MM.1S (cell line): ENCODE measurements at regions not wholly inside any gene's neighbourhood (a gene's known extent, or its start where the extent isn't known, plus 50 kb on each side); places are given as distances from the start of the nearest gene placed in this dataset.

Source experiments
- DNase-seq: peaks from one replicate; pipeline ENCODE4 v3.0.0-alpha.2; 2015
- H2AFZ ChIP-seq: fragments of 300-600 bp; sonication (generic); 2 replicates; pipeline ENCODE4 v1.6.0; 2016; ENCODE audit warnings: antibody characterized with exemption, low read length
- H3F3A ChIP-seq: fragments of 300-600 bp; sonication (generic); 2 replicates; pipeline ENCODE4 v1.6.1; 2016; ENCODE audit warnings: mild to moderate bottlenecking, antibody characterized with exemption, low read length, moderate library complexity, mixed read lengths; ENCODE audit not compliant: insufficient read depth
- H3K27ac ChIP-seq: fragments of 300-600 bp; sonication (generic); 2 replicates; pipeline ENCODE4 v1.5.1; 2016; ENCODE audit warnings: mild to moderate bottlenecking, low read length
- H3K27me3 ChIP-seq: fragments of 300-600 bp; sonication (generic); replicated peaks from 2 replicates; pipeline ENCODE4 v1.6.0; 2016; ENCODE audit warnings: low read length; ENCODE audit not compliant: insufficient read depth
- H3K36me3 ChIP-seq: fragments of 300-600 bp; sonication (generic); replicated peaks from 2 replicates; pipeline ENCODE4 v1.6.1; 2016; ENCODE audit warnings: mild to moderate bottlenecking, low read length, mixed read lengths; ENCODE audit not compliant: insufficient read depth
- H3K4me1 ChIP-seq: fragments of 300-600 bp; sonication (generic); 2 replicates; pipeline ENCODE4 v1.6.1; 2016; ENCODE audit warnings: low read length, mixed read lengths
- H3K4me2 ChIP-seq: fragments of 300-600 bp; sonication (generic); 2 replicates; pipeline ENCODE4 v1.6.0; 2016; ENCODE audit warnings: low read depth, low read length
- H3K4me3 ChIP-seq: fragments of 300-600 bp; sonication (generic); 2 replicates; pipeline ENCODE4 v1.5.1; 2016; ENCODE audit warnings: low read length, mixed read lengths
- H3K79me2 ChIP-seq: fragments of 300-600 bp; sonication (generic); 2 replicates; pipeline ENCODE4 v1.6.1; 2016; ENCODE audit warnings: mixed run types, low read length, mixed read lengths
- H3K9ac ChIP-seq: fragments of 300-600 bp; sonication (generic); 2 replicates; pipeline ENCODE4 v1.6.1; 2016; ENCODE audit warnings: low read length, mixed read lengths
- H3K9me2 ChIP-seq: fragments of 300-600 bp; sonication (generic); replicated peaks from 2 replicates; pipeline ENCODE4 v1.6.1; 2016; ENCODE audit warnings: mild to moderate bottlenecking, low read length, mixed read lengths; ENCODE audit not compliant: insufficient read depth
- H3K9me3 ChIP-seq: fragments of 300-600 bp; sonication (generic); replicated peaks from 2 replicates; pipeline ENCODE4 v1.6.1; 2016; ENCODE audit warnings: mild to moderate bottlenecking, low read length, mixed read lengths; ENCODE audit not compliant: insufficient read depth
- H4K20me1 ChIP-seq: fragments of 300-600 bp; sonication (generic); 2 replicates; pipeline ENCODE4 v1.6.1; 2016; ENCODE audit warnings: mild to moderate bottlenecking, low read length, moderate library complexity, mixed read lengths; ENCODE audit not compliant: insufficient read depth
- CTCF ChIP-seq: fragments of 300-600 bp; sonication (generic); IDR thresholded peaks from 2 replicates; pipeline ENCODE4 v1.5.1; 2016; ENCODE audit warnings: antibody characterized with exemption, low read length, mixed read lengths
- EZH2 ChIP-seq: fragments of 300-600 bp; sonication (generic); optimal IDR thresholded peaks from 2 replicates; pipeline ENCODE3; 2017; ENCODE audit warnings: low read depth, mild to moderate bottlenecking, antibody characterized with exemption, low read length, mixed read lengths
- EZH2phosphoT487 ChIP-seq: fragments of 300-600 bp; sonication (generic); IDR thresholded peaks from 2 replicates; pipeline ENCODE4 v1.6.1; 2018; ENCODE audit warnings: antibody characterized with exemption, low read length

- Histone ChIP-seq H3K4me2 (no peak overlapping the region), H3K9me2 (no peaks in the 10 kb centered on the region), H3K27ac (no peak overlapping the region), H3K36me3 (no peaks in the 10 kb centered on the region), H3K9me3 (no peaks in the 10 kb centered on the region), H2AFZ (no peak overlapping the region), H4K20me1 (no peaks in the 10 kb centered on the region), H3K27me3 (no peaks in the 10 kb centered on the region), H3K9ac (no peak overlapping the region), H3K79me2 (no peaks in the 10 kb centered on the region), H3F3A (no peaks in the 10 kb centered on the region), H3K4me1 (no peaks in the 10 kb centered on the region), H3K4me3 (no peak overlapping the region)
- no peak for DNase-seq
- TF ChIP-seq EZH2 (no peak), EZH2phosphoT487 (no peak), CTCF (no peak)
These were observed 247.9 kb downstream of the PRELID2 start for GRCh38 chr5:145587308-145587672.

GRCh38 chr5:145586661-145587307, 248.4 kb downstream of the PRELID2 start:
- Histone ChIP-seq H4K20me1 (no peaks in the 10 kb centered on the region), H3K79me2 (no peaks in the 10 kb centered on the region), H3K27ac (no peak overlapping the region), H3K27me3 (no peaks in the 10 kb centered on the region), H2AFZ (no peak overlapping the region), H3K4me3 (no peak overlapping the region), H3K9me3 (no peaks in the 10 kb centered on the region), H3K4me1 (no peaks in the 10 kb centered on the region), H3K9ac (no peak overlapping the region), H3K9me2 (no peaks in the 10 kb centered on the region), H3F3A (no peaks in the 10 kb centered on the region), H3K36me3 (no peaks in the 10 kb centered on the region), H3K4me2 (no peak overlapping the region)
- DNase-seq: no peak
- TF ChIP-seq EZH2phosphoT487 (no peak), CTCF (no peak), EZH2 (no peak)

GRCh38 chr5:145585443-145586148, 249.5 kb downstream of the PRELID2 start:
- H3K27ac ChIP-seq: no peak overlapping the region
- H3K79me2 ChIP-seq: no peaks in the 10 kb centered on the region
- H3K27me3 ChIP-seq: no peaks in the 10 kb centered on the region
- no peaks in the 10 kb centered on the region for H4K20me1 ChIP-seq
- no peak overlapping the region for H2AFZ ChIP-seq
- H3K9ac ChIP-seq: no peak overlapping the region
- H3F3A ChIP-seq: no peaks in the 10 kb centered on the region
- TF ChIP-seq EZH2phosphoT487: no peak
- no peak for TF ChIP-seq CTCF
- no peak for TF ChIP-seq EZH2
- DNase-seq: no peak
- H3K9me2 ChIP-seq: no peaks in the 10 kb centered on the region
- no peak overlapping the region for H3K4me2 ChIP-seq
- no peaks in the 10 kb centered on the region for H3K36me3 ChIP-seq
- H3K9me3 ChIP-seq: no peaks in the 10 kb centered on the region
- no peak overlapping the region for H3K4me3 ChIP-seq
- no peaks in the 10 kb centered on the region for H3K4me1 ChIP-seq
